Heart left ventricle (tissue), 16 donors: ENCODE measurements at regions not wholly inside any gene's neighbourhood (a gene's known extent, or its start where the extent isn't known, plus 50 kb on each side); places are given as distances from the start of the nearest gene placed in this dataset.

ENCODE experiments used
- ATAC-seq, 4 donors: fragments of 200-7000 bp; cut with Tn5 transposase; one replicate each; pipeline ENCODE4 v1.9.1; 2020 to 2022; ENCODE audit warnings: moderate library complexity in 4 of 4, mild to moderate bottlenecking in 3 of 4, moderate number of reproducible peaks in 1 of 4
- DNase-seq, 5 donors: peaks; one replicate each; pipeline ENCODE4 v3.0.0-alpha.2; 2020
- H3K27ac ChIP-seq, 12 donors: fragments of 200-600 bp; sonication (generic) in 4 of 12; one replicate each; pipeline versions ENCODE4 v1.5.0 to v1.8.0; 2016 to 2022; ENCODE audit warnings: mild to moderate bottlenecking in 2 of 12
- H3K27me3 ChIP-seq, 9 donors: fragments of 200-600 bp; sonication (generic) in 2 of 9; one replicate each; pipeline versions ENCODE4 v1.5.1 to v1.8.0; 2016 to 2022; ENCODE audit warnings: mild to moderate bottlenecking in 3 of 9
- H3K36me3 ChIP-seq, 9 donors: fragments of 200-600 bp; sonication (generic) in 2 of 9; one replicate each; pipeline versions ENCODE4 v1.5.0 to v1.8.0; 2018 to 2022; ENCODE audit warnings: mild to moderate bottlenecking in 2 of 9
- H3K4me1 ChIP-seq, 12 donors: fragments of 200-600 bp; sonication (generic) in 4 of 12; one replicate each; pipeline versions ENCODE4 v1.5.0 to v1.8.0; 2016 to 2022; ENCODE audit warnings: mild to moderate bottlenecking in 3 of 12
- H3K4me3 ChIP-seq, 12 donors: fragments of 200-600 bp; sonication (generic) in 4 of 12; one replicate each; pipeline versions ENCODE4 v1.5.0 to v1.8.0; 2017 to 2022; ENCODE audit warnings: mild to moderate bottlenecking in 9 of 12, moderate library complexity in 4 of 12
- H3K9me3 ChIP-seq, 12 donors: fragments of 200-600 bp; sonication (generic) in 4 of 12; one replicate each; pipeline versions ENCODE4 v1.5.0 to v1.8.0; 2016 to 2022; ENCODE audit warnings: mild to moderate bottlenecking in 1 of 12
- CTCF ChIP-seq, 12 donors: fragments of 200-600 bp; sonication (generic) in 4 of 12; IDR thresholded peaks; one replicate each; pipeline versions ENCODE4 v1.5.0 to v1.8.0; 2018 to 2022; ENCODE audit warnings: antibody characterized with exemption in 12 of 12, mild to moderate bottlenecking in 5 of 12
- POLR2A ChIP-seq, 2 donors: fragments of 450-650 bp; IDR thresholded peaks; one replicate each; pipeline ENCODE4 v1.6.1; 2017; ENCODE audit warnings: antibody characterized with exemption in 2 of 2, mild to moderate bottlenecking in 2 of 2, moderate library complexity in 2 of 2
- WGBS, 4 donors: extraction: QIAGEN DNeasy Blood & Tissue Kit in 2 of 4; methylation state at CpG; one replicate each; pipeline versions ENCODE4 v1.1.5 to v1.1.7; 2013 to 2018; 5-methylcytosine and 5-hydroxymethylcytosine counted together
- intact Hi-C, 10 donors: fragments of 100-400 bp; cut with DNase I; formaldehyde crosslinking; loops; one replicate each; pipeline versions ENCODE4 v1.11.1 to v1.14.2; 2022
- donor health status: ischemic (EF 13 %, LVEDD 7.1; RV severe dilation, severe dysfunction).
- donor health status: healthy with polysubstance abuse.
- donor health status: DM: no; HTN: yes; CAD: no.
- donor health status: DM: no; HTN: no; CAD: no.
- donor health status: ischemic (EF 25% LVEDD 6.9; RV normal size, moderate dysfunction).
- donor health status: ischemic (EF 25% LVEDD 5.7; RV mildly dilated, moderate dysfunction).
- donor health status: healthy.
- donor health status: DM: yes; HTN: yes; CAD: no.
- donor health status: ischemic (EF 35%, LVEDD 5.7; RV mildly dilated, moderate dysfunction).
- donor health status: nonischemic (EF 11% LVEDD 7.7; RV severe dilation, severe dysfunction).
- donor health status: DM: yes; HTN: yes; CAD: no.
- donor health status: PGD.
- donor health status: ischemic (EF 29% LVEDD 5.4; RV normal size, mild dysfunction).
- donor health status: nonischemic (EF 23%, LVEDD 6.1; RV moderate dilation, normal function).

GRCh38 chr1:199184180-199184579 is 545.3 kb downstream of the PTPRC start:
- DNase-seq (no peak), ATAC-seq (no peak)
- Histone ChIP-seq H3K36me3 (no peaks in the 10 kb centered on the region), H3K4me1 (peaks cover 0 to 5% (median 0%) of the 10 kb centered on the region in 12 donors), H3K27me3 (no peaks in the 10 kb centered on the region), H3K4me3 (no peak overlapping the region), H3K9me3 (no peaks in the 10 kb centered on the region), H3K27ac (no peak overlapping the region)
- intact Hi-C loops: no loop called here
- no peak for TF ChIP-seq CTCF (IDR thresholded peaks at IDR 0.05)
- 96 to 97% (median 97%) methylated on average over 4 of the region's 4 CpGs for WGBS, 4 donors

GRCh38 chr1:199194862-199195261 is 556.0 kb downstream of the PTPRC start:
- Histone ChIP-seq H3K36me3 (no peaks in the 10 kb centered on the region), H3K27me3 (no peaks in the 10 kb centered on the region), H3K4me3 (no peak overlapping the region), H3K9me3 (no peaks in the 10 kb centered on the region), H3K27ac (no peak overlapping the region), H3K4me1 (no peaks in the 10 kb centered on the region)
- intact Hi-C loops: no loop called here
- 93 to 95% (median 94%) methylated on average over 7 of the region's 7 CpGs for WGBS, 4 donors
- ATAC-seq: no peak
- no peak for DNase-seq
- TF ChIP-seq POLR2A (IDR thresholded peaks at IDR 0.05): no peak
- TF ChIP-seq CTCF (IDR thresholded peaks at IDR 0.05): no peak

- no peaks in the 10 kb centered on the region for H3K4me1 ChIP-seq
- TF ChIP-seq CTCF (IDR thresholded peaks at IDR 0.05) (no peak), POLR2A (IDR thresholded peaks at IDR 0.05) (no peak)
- WGBS, 4 donors: 97 to 99% (median 98%) methylated on average over 2 of the region's 2 CpGs
- ATAC-seq (no peak), DNase-seq (no peak)
- no peaks in the 10 kb centered on the region for H3K36me3 ChIP-seq
- no peaks in the 10 kb centered on the region for H3K27me3 ChIP-seq
- H3K27ac ChIP-seq: no peak overlapping the region
- intact Hi-C loops: no loop called here
- H3K4me3 ChIP-seq: no peak overlapping the region
- H3K9me3 ChIP-seq: no peaks in the 10 kb centered on the region
Observed at GRCh38 chr1:199197695-199198094, 558.9 kb downstream of the PTPRC start.

- no peak for TF ChIP-seq POLR2A (IDR thresholded peaks at IDR 0.05)
- TF ChIP-seq CTCF (IDR thresholded peaks at IDR 0.05): no peak
- Histone ChIP-seq H3K27ac (no peak overlapping the region), H3K4me1 (peaks cover 0 to 4% (median 0%) of the 10 kb centered on the region in 12 donors), H3K36me3 (no peaks in the 10 kb centered on the region), H3K4me3 (no peak overlapping the region), H3K27me3 (no peaks in the 10 kb centered on the region), H3K9me3 (no peaks in the 10 kb centered on the region)
- DNase-seq (no peak), ATAC-seq (peak in 1 of 4 donors; percentile 65)
- intact Hi-C loops: no loop called here
- WGBS, 4 donors: 46 to 59% (median 48%) methylated on average over 3 of the region's 3 CpGs
Observed at GRCh38 chr1:199202331-199202730, 563.5 kb downstream of the PTPRC start.
